ENCODE measurements at regions not wholly inside any gene's neighbourhood (a gene's known extent, or its start where the extent isn't known, plus 50 kb on each side); places are given as distances from the start of the nearest gene placed in this dataset.

DNA sequence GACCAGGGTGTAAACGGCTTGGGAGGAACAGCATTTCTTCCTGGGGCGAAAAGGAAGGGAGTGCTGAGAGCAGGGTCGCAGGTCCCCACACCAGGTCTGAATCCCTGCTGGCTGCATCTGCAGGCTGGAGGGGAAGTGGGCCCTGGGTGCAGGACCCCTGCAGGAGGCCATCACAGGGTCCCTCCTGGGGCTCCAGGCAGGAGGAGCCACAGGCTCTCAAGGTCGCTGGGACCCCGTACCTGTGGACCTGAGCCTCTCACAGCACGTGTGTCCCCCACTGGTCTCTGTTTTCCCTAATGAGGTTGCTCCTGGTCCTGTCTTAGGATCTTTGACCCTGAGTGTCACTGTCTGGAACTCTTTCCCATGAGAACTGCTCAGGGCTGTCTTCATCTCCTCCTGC, 147.8 kb upstream of the ZNF236 start:
- TF ChIP-seq, protein P1, sequence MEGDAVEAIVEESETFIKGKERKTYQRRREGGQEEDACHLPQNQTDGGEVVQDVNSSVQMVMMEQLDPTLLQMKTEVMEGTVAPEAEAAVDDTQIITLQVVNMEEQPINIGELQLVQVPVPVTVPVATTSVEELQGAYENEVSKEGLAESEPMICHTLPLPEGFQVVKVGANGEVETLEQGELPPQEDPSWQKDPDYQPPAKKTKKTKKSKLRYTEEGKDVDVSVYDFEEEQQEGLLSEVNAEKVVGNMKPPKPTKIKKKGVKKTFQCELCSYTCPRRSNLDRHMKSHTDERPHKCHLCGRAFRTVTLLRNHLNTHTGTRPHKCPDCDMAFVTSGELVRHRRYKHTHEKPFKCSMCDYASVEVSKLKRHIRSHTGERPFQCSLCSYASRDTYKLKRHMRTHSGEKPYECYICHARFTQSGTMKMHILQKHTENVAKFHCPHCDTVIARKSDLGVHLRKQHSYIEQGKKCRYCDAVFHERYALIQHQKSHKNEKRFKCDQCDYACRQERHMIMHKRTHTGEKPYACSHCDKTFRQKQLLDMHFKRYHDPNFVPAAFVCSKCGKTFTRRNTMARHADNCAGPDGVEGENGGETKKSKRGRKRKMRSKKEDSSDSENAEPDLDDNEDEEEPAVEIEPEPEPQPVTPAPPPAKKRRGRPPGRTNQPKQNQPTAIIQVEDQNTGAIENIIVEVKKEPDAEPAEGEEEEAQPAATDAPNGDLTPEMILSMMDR (tag by site-specific recombination; IDR thresholded peaks at IDR 0.05) = no peak
- TF ChIP-seq ZBTB21 (tag by site-specific recombination; IDR thresholded peaks at IDR 0.05) (no peak), ZNF302 (tag by site-specific recombination; IDR thresholded peaks at IDR 0.05; ENCODE audit: low read depth) (no peak), ZNF707 (tag by site-specific recombination; IDR thresholded peaks at IDR 0.05) (no peak), ZNF501 (tag by site-specific recombination; IDR thresholded peaks at IDR 0.05) (no peak), YY1 (tag by site-specific recombination; IDR thresholded peaks at IDR 0.05) (no peak)
- TF ChIP-seq, protein P2, sequence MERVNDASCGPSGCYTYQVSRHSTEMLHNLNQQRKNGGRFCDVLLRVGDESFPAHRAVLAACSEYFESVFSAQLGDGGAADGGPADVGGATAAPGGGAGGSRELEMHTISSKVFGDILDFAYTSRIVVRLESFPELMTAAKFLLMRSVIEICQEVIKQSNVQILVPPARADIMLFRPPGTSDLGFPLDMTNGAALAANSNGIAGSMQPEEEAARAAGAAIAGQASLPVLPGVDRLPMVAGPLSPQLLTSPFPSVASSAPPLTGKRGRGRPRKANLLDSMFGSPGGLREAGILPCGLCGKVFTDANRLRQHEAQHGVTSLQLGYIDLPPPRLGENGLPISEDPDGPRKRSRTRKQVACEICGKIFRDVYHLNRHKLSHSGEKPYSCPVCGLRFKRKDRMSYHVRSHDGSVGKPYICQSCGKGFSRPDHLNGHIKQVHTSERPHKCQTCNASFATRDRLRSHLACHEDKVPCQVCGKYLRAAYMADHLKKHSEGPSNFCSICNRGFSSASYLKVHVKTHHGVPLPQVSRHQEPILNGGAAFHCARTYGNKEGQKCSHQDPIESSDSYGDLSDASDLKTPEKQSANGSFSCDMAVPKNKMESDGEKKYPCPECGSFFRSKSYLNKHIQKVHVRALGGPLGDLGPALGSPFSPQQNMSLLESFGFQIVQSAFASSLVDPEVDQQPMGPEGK (tag by site-specific recombination; IDR thresholded peaks at IDR 0.05) = no peak
- TF ChIP-seq, protein P3, sequence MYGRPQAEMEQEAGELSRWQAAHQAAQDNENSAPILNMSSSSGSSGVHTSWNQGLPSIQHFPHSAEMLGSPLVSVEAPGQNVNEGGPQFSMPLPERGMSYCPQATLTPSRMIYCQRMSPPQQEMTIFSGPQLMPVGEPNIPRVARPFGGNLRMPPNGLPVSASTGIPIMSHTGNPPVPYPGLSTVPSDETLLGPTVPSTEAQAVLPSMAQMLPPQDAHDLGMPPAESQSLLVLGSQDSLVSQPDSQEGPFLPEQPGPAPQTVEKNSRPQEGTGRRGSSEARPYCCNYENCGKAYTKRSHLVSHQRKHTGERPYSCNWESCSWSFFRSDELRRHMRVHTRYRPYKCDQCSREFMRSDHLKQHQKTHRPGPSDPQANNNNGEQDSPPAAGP (tag by site-specific recombination; IDR thresholded peaks at IDR 0.05) = no peak

All from HEK293 (cell line).